HG03159 (cell line): ENCODE measurements at regions not wholly inside any gene's neighbourhood (a gene's known extent, or its start where the extent isn't known, plus 50 kb on each side); places are given as distances from the start of the nearest gene placed in this dataset.
"Not testable (repeated sequence)": the region's sequence is repeated elsewhere in the genome, so short reads cannot be mapped to it uniquely, and the experiment has no call there.

Source experiments
- ATAC-seq: cut with Tn5 transposase; IDR thresholded peaks from one replicate; pipeline ENCODE4 v1.9.1; 2021; ENCODE audit warnings: mild to moderate bottlenecking, moderate library complexity; ENCODE audit not compliant: unreplicated experiment

DNA sequence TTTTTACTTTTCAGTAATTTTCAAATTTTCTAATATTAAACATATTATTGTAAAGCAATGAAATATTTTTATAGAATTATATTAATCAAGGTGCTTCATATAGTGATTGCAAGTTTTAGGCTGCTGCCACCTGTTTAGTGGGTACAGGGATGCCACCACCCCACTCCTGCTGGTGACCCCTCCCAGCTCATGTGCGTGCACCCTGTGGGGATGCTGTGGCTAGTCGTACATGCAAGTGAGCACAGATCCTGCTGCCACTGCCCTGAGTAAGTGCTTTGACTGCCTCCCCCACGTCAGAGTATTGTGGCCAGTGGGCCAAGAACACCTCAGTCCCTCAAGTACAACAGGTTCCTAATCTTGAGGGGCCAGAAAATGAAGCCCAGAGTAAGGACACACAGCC, 320.1 kb upstream of the DDI1 start:
- ATAC-seq, result no peak

- ATAC-seq, result no peak
Observed at GRCh38 chr11:103727262-103727661, 309.2 kb upstream of the DDI1 start.

DNA sequence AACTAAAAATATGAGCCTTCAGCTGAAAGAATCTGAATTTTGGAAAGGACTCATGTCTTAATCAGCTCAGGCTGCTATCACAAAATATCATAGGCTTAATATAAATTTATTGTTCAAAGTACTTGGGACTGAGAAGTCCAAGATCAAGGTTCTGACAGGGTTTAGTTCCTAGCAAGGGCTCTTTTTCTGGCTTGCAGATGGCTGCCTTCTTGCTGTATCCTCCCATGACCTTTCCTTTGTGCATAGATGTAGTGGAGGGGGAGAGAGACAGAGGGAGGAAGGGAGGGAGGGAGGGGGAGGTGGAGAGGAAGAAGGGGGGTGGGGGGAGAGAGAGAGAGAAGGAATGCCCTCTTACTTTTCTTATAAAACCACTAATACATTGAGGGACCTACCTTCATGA, 306.8 kb upstream of the DDI1 start:
- ATAC-seq, result no peak

DNA sequence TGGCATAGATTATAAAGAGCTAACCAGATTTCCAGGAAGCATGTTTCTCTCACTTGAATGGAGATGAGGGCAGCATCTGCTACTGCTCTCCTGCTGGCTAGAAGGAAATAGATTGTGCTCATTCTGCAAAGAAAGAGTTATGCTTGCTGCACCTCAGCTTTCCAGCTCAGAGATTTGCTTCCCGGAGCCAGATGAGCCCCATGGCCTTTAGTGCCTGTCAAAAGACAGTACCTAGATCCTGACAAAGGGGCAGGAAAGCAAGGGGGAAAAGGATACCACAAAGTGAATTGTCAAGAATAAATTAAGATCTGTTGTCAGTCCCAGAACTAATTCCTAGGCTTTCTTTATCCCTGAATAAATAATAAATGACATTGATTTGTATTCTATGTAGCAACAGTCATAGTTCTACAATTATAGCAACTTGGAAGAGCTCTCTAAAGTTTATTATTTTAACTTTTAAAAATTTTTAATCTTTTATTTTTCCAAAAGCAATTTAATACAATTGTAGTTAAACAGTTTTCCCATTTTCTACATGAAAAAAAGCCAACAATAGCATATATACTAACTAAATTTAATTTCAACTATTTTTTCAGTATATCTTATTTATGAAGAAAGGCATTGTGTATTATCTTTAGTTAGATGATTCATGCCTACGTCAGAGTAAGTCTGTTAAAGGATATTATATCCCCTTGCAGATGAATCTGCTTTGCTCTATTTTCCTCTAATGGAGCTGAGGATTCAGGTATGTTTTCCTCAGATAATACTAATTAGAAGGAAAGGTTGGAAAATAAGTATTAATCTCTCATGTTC, 306.1 kb upstream of the DDI1 start:
- no peak for ATAC-seq

DNA sequence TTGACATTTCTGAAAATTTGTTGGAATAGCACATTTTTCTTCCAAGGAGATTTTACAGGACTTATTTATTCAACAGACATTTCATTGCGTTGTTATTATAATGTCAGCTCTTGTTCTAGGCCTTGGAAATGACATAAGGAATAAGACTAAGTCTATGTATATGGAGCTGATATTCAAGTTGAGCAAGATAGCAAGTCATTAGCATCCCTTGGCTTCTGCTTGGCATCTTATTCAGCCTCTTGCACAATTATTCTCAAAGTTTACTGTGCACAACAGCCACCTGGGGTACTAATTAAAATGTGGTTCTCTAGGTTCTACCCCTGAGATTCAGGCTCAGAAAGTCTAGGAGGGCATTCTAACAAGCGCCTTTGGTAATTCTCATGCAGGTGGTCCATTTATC, 304.8 kb upstream of the DDI1 start:
- ATAC-seq, result no peak

DNA sequence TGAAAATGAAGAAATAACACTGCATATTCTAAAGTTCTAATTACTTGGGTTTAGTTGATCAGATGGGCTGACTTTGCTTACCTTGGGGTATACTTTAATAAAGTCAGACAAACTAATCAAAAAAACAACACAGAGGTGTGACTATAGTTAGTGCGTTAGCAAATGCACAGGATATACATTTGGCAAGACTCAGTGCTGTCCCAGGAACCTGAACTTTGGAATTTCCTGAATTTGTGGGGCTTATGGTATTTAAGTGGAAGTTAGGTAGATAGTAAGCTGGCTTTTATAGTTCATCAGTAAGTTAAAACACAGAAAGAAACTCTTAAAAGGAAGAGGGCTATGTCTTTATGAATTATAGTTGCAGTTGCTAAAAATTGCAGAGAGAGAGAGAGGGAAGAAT, 302.6 kb upstream of the DDI1 start:
- ATAC-seq, result no peak

DNA sequence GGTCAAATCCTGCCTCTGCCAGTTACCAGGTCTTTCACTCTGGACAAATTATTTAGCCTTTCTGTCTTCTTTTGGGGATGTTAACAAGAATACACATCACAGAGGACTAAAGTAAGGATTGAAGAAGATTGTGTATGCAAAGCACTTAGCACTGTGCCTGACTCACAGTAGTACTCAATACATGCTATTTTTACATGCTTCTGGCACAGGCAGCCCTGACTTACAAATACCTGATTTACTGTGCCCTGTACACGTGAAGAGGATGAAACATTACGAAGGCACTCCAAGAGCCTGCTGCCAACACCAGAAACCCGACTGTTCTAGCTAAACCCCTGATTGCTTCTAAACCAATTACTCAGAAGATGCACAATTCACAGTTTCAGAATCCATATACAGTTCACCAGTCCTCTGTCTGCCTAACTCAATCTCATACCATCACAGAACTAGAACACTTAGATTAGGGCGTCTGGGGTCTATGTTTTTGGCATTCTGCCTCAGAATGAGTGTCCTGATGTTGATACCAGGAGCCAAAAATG, 300.9 kb upstream of the DDI1 start:
- no peak for ATAC-seq

DNA sequence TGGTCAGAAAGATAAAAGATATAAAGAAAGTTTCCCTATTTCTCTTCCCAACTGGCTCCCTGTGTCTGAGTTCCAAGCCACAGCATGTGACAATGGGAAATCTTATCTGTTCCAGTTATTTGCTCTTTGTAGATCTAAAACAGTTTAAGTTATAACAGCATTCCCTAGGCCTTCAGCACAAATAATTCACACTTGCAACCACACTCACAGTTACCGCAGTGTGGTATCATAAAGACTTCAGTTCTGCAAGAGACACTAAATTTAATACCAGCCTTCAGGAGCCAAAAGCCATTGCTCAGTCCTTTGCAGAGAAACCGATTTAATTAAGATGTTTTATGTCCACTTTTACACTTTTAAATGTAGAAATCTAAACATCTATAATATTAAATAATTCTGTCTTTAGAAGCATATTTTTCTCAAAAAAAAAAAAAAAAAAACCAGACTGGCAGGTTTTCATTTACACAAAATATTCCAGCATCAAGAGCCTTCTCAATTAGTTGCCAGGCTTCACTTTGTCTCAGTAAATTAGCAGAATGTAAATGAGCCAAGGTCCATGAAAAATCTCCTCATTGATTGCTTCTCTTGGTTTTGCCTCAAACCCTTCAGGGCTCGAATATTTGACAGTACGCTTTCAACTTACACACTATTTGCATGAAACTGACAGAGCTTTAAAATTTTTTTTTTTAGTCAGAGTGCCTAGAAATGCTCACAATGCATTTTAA, 300.0 kb upstream of the DDI1 start:
- ATAC-seq, result no peak

DNA sequence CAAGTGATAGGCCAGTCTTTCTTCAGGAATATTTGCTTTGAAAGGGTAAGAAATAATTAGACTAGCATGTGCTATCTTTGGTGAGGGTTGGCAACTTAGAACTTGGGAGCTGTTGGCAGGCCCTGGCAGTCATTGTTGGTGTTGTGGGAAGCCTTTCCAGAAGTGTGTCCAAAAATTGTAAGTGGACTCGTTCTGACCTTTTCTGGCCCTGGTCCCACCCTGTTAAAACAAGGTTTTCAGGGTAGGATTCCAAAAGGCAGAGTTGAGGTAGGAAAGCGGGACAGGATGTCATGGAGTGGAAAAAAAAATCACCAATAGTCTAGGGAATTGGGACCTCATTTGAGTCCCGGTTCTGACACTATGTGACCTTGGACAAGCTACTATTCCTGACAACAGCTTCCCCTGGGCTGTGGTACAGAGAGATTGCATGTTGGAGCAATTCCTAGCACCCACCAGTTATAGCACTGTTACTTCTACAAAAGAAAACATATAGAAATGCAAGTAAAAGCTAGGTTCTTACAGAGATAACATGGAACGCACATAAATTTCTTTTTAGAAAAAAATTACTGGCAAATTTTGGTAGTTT, 299.3 kb upstream of the DDI1 start:
- ATAC-seq, result no peak

DNA sequence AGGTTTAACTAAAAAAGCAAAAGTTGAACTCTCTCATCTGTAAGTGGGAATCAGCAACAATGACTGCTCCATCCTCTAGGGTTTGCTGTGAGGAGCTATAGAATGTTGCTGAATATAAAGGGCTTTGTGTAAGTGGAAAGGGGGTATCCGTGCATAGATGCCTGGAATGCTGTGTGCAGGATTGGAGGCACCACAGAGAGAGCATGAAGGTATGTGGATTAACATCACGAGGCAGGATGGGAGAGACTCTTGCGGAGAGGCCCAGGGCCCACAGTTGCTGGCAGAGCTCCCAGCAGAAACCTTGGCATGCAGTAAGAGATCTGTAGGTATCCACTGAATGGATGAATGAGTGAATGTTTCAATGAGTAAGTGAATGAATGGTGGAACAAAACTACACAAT, 298.7 kb upstream of the DDI1 start:
- no peak for ATAC-seq

DNA sequence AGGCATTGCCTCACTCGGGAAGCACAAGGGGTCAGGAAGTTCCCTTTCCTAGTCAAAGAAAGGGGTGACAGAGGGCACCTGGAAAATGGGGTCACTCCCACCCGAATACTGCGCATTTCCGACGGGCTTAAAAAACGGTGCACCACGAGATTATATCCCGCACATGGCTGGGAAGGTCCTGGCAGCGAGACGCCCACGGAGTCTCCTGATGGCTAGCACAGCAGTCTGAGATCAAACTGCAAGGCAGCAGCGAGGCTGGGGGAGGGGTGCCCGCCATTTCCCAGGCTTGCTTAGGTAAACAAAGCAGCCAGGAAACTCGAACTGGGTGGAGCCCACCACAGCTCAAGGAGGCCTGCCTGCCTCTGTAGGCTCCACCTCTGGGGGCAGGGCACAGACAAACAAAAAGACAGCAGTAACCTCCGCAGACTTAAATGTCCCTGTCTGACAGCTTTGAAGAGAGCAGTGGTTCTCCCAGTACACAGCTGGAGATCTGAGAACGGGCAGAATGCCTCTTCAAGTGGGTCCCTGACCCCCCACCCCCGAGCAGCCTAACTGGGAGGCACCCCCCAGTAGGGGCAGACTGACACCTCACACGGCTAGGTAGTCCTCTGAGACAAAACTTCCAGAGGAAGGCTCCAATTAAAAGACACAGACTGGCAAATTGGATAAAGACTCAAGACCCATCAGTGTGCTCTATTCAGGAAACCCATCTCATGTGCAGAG, 297.2 kb upstream of the DDI1 start:
- ATAC-seq, result not testable (repeated sequence)

DNA sequence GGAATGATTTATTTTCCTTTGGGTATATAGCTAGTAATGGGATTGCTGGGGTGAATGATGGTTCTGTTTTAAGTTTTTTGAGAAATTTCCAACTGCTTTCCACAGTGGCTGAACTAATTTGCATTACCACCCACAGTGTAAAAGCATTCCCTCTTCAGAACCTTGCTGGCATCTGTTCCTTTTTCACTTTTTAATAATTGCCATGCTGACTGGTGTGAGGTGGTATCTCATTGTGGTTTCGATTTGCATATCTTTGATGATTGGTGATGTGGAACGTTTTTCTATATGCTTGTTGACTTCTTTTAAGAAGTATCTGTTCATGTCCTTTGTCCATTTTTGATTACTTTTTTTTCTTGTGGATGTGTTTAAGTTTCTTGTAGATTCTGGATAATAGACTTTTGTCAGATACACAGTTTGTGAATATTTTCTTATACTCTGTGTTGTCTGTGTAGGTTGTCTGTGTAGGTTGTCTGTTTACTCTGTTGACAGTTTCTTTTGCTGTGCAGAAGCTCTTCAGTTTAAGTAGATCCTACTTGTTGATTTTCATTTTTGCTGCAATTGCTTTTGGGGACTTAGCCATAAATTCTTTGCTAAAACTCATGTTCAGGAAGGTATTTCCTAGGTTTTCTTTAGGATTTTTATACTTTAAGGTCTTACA, 291.8 kb upstream of the DDI1 start:
- peak; percentile 78 for ATAC-seq

DNA sequence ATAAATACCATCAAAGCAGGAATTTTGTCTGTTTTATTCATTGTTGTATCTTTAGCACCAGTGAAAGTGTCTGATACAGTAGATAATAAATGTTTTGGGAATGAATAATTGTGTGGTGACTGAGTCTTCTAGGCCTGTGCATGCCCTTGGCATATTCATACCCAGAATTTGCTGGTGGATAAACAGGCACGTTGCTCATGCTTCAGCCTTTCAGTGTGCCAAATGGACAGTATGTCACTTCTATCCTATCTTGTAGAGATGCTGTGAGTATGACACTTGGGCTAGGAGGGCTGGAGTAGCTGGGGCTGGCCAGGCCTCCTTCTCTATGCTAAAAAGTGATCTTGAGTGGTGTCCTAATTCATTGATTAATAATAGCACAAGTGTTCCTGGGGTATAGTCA, 287.3 kb upstream of the DDI1 start:
- no peak for ATAC-seq

DNA sequence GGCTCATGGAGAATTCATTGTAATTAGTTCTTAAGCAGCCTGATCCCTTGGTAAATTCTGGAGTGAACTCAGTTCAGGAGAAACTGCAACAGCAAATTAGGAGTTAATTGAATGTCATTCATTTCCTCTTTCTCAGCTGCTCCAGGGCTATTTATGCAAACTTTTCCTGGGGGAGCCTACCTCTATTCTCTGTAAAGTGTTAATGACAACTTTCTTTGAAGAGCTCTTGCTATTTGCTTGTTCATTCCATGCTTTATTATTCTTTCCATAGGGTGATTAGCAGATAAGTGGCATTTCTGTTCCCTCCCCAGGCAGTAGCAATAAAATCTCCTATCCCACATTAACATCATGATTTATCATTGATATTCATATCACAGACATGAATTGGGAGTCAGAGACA, 267.6 kb upstream of the DDI1 start:
- ATAC-seq, result no peak

DNA sequence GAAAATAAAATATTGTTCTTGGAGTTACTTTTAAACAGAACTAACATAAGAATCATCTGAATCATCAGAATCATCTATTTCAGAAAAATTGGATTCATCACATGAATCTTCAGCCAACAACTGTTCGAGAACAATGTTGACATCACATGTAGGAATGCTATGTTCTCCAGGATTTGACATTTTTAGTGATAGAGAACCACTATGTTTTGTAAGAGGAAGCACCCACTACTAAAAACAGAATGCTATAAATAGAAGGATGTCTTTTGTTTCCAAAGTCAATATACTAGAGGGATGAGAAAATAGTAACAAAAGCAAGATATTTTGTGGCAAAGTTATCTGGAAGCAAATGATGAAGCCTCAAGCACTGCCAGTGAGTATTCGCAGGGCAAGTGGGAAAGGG, 263.4 kb upstream of the DDI1 start:
- ATAC-seq, result no peak

DNA sequence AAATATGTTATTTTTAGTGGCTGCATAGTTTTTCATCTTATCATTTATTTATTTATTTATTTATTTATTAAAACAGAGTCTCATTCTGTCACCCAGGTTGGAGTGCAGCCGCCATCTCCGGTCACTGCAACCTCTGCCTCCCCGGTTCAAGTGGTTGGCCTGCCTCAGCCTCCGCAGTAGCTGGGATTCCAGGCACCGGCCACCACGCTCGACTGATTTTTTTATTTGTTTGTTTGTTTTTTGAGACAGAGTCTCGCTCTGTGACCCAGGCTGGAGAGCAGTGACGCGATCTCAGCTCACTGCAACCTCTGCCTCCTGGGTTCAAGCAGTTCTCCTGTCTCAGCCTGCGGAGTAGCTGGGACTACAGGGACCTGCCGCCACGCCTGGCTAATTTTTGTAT, 262.9 kb upstream of the DDI1 start:
- no peak for ATAC-seq

GRCh38 chr11:103779054-103779453, 257.4 kb upstream of the DDI1 start:
- ATAC-seq, result no peak

GRCh38 chr11:103789952-103790351, 246.5 kb upstream of the DDI1 start:
- ATAC-seq, result no peak

GRCh38 chr11:103792981-103793468, 243.4 kb upstream of the DDI1 start:
- no peak for ATAC-seq

GRCh38 chr11:103794262-103794661, 242.2 kb upstream of the DDI1 start:
- no peak for ATAC-seq

DNA sequence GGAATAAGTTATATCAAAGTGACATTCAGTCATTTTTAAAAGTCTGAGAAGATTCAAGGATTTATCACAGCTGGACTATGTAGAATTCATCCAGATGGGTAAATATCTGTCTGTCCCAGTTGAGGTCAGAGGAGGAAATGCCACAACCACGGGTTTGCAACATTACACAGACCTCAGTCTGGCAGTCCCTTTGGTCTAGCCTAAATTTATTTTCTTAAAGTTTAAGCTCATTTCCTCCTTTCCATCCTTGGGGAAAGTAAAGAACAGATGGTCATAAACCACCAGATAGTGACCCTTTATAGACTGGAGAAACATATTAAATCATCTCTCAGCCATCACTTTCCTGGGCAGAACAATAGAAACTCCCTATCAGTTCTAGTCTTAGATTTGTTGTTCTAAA, 238.4 kb upstream of the DDI1 start:
- ATAC-seq, result no peak
